ENCODE measurements at regions not wholly inside any gene's neighbourhood (a gene's known extent, or its start where the extent isn't known, plus 50 kb on each side); places are given as distances from the start of the nearest gene placed in this dataset.

GRCh38 chr6:170098428-170099170 is 192.3 kb downstream of the DLL1 start:
- H3K36me3 ChIP-seq (ENCODE audit: insufficient read depth, low read length), result no peaks in the 10 kb centered on the region
- DNase-seq (ENCODE audit: low read depth), result no peak
- H3K4me2 ChIP-seq (ENCODE audit: low read length), result no peak overlapping the region
- peaks cover 9% of the 10 kb centered on the region for H3K9me3 Mint-ChIP-seq (ENCODE audit: unreplicated experiment)
- H3K79me2 ChIP-seq (ENCODE audit: insufficient read depth, low read length), result no peaks in the 10 kb centered on the region
- no peak overlapping the region for H3K27ac Mint-ChIP-seq (ENCODE audit: unreplicated experiment)
- peaks cover 10% of the 10 kb centered on the region for H3K9me3 ChIP-seq (ENCODE audit: insufficient read depth, low read depth, low read length)
- H3K4me3 ChIP-seq (ENCODE audit: insufficient read depth, low read depth, low read length), result no peak overlapping the region
- H3K4me1 Mint-ChIP-seq (ENCODE audit: low read depth, unreplicated experiment), result peaks cover 7% of the 10 kb centered on the region
- no peak for FAIRE-seq
- no peak overlapping the region for H3K9ac ChIP-seq (ENCODE audit: low read length)
- no peaks in the 10 kb centered on the region for H3K27me3 ChIP-seq (ENCODE audit: insufficient read depth, low read length)
- no peak overlapping the region for H3K27ac ChIP-seq (ENCODE audit: low read depth, low read length)
- TF ChIP-seq EZH2 (IDR thresholded peaks at IDR 0.05; ENCODE audit: insufficient read depth, low read length) (no peak), CTCF (IDR thresholded peaks at IDR 0.05; ENCODE audit: insufficient read depth, low read depth, low read length) (no peak)
- H4K20me1 ChIP-seq (ENCODE audit: insufficient read depth, low read length), result no peaks in the 10 kb centered on the region
- H3K36me3 Mint-ChIP-seq (ENCODE audit: low read depth, unreplicated experiment), result peaks cover 6% of the 10 kb centered on the region
- H2AFZ ChIP-seq (ENCODE audit: low read depth, low read length), result no peak overlapping the region
- no peaks in the 10 kb centered on the region for H3K4me1 ChIP-seq (ENCODE audit: insufficient read depth, low read length)
- peaks cover 46% of the 10 kb centered on the region for H3K27me3 Mint-ChIP-seq (ENCODE audit: low read depth, unreplicated experiment)
- no peak overlapping the region for H3K4me3 Mint-ChIP-seq (ENCODE audit: unreplicated experiment)

- Histone ChIP-seq H2AFZ (ENCODE audit: low read depth, low read length) (no peak overlapping the region), H3K79me2 (ENCODE audit: insufficient read depth, low read length) (no peaks in the 10 kb centered on the region), H3K27ac (ENCODE audit: low read depth, low read length) (no peak overlapping the region), H3K4me1 (ENCODE audit: insufficient read depth, low read length) (no peaks in the 10 kb centered on the region), H3K36me3 (ENCODE audit: insufficient read depth, low read length) (no peaks in the 10 kb centered on the region), H3K9ac (ENCODE audit: low read length) (no peak overlapping the region), H3K4me2 (ENCODE audit: low read length) (no peak overlapping the region), H4K20me1 (ENCODE audit: insufficient read depth, low read length) (no peaks in the 10 kb centered on the region), H3K4me3 (ENCODE audit: insufficient read depth, low read depth, low read length) (no peak overlapping the region), H3K9me3 (ENCODE audit: insufficient read depth, low read depth, low read length) (peaks cover 14% of the 10 kb centered on the region), H3K27me3 (ENCODE audit: insufficient read depth, low read length) (no peaks in the 10 kb centered on the region)
- FAIRE-seq, result no peak
- DNase-seq (ENCODE audit: low read depth), result no peak
- H3K9me3 Mint-ChIP-seq (ENCODE audit: unreplicated experiment), result peaks cover 9% of the 10 kb centered on the region
- no peak overlapping the region for H3K4me3 Mint-ChIP-seq (ENCODE audit: unreplicated experiment)
- peaks cover 6% of the 10 kb centered on the region for H3K36me3 Mint-ChIP-seq (ENCODE audit: low read depth, unreplicated experiment)
- H3K27me3 Mint-ChIP-seq (ENCODE audit: low read depth, unreplicated experiment), result peaks cover 46% of the 10 kb centered on the region
- H3K27ac Mint-ChIP-seq (ENCODE audit: unreplicated experiment), result no peak overlapping the region
- TF ChIP-seq EZH2 (IDR thresholded peaks at IDR 0.05; ENCODE audit: insufficient read depth, low read length) (no peak), CTCF (IDR thresholded peaks at IDR 0.05; ENCODE audit: insufficient read depth, low read depth, low read length) (no peak)
- H3K4me1 Mint-ChIP-seq (ENCODE audit: low read depth, unreplicated experiment), result peaks cover 7% of the 10 kb centered on the region
These were observed 193.1 kb downstream of the DLL1 start for GRCh38 chr6:170097505-170098427.

All from astrocyte (in vitro differentiated cells and primary cell).